Stimulated activated CD4-positive, alpha-beta T cell treated with anti-CD3 and anti-CD28 coated beads, Interleukin-1b, Interleukin-23, amount 100 ng/mL, for 24 hours (primary cell): ENCODE measurements at regions not wholly inside any gene's neighbourhood (a gene's known extent, or its start where the extent isn't known, plus 50 kb on each side); places are given as distances from the start of the nearest gene placed in this dataset.

Source experiments
- DNase-seq, 4 experiments: peaks; one replicate each; pipeline ENCODE4 v3.0.0-alpha.2; 2020; ENCODE audit warnings: low read depth in 4 of 4, low spot score in 1 of 4

GRCh38 chr12:97921979-97922722 lies 459.5 kb downstream of the RMST start:
- DNase-seq, result no peak

- no peak for DNase-seq
These were observed 460.9 kb downstream of the RMST start for GRCh38 chr12:97923546-97923945.

DNA sequence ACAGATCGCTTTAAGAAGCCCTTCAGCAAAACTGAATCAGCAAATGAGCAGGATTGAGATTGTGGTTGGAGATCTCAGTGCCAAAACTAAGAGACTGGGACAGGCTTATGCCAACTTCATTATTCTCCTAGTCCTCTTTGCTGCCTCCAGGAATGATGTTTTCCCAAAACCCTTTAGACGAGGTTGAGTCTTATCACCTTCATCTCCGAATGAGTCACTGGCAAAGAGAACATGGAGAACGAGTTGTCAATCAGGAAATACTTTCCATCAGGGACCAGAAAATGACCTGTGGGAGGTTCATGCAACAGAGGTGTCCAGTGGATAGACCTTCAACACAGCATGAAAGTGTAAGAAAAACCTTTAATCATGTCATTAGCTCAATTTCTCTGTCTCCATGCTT lies 461.5 kb downstream of the RMST start:
- DNase-seq, result no peak

DNA sequence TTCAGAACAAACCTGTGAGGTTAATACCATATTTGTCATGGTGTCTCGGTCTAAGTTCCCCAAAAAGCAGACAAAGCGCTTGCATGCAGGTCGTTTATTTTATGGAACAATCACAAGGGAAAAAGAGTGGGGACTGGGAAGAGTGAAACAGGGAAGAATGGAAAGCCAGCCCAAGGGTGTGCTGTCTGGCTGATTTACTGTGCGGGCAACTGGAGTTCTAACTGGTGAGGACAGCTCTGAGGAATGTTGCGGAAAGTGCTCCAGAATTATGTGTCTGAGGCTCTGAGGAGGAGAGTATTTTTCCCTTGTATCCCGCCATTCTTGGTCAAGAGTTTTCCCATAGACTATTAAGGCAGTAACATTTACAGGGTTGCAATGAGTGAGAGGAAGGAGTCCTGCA lies 465.4 kb downstream of the RMST start:
- no peak for DNase-seq

DNA sequence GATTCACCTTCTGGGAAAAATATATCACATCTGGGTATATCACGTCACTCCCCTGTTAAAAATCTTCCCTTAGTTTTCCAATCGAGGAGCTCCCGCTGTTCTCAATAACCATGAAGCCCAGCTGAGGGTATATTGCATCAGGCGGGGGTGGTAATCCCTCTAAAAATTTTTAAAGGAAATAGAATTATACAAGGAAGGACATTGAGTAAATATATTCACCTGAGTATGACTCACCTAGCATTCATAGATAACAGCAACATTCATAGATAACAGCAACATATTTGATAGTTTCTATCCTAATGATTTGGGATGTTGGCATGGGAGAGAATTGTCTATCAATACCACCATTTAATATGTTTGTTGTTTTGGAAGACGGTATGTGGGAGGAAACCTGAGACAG lies 473.6 kb downstream of the RMST start:
- no peak for DNase-seq

DNA sequence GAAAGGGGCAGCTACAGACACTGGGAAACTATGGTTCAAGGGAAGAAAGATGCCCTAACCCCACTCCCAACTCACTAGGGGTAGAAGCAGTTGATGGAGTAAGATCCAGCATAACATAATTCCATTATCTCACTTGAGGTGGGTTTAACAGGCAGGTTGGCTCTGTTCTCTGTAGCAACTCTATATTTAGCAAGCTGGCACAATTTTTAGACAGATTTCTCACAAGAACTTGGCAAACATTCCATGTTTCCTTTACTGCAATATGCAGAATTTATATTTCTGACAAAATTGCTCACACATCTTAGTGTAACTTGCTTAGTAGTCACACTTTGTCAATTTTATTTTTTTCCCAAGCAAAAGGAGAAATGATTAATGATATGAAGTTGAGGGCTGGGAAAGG lies 475.4 kb downstream of the RMST start:
- no peak for DNase-seq

- no peak for DNase-seq
These were observed 476.6 kb downstream of the RMST start for GRCh38 chr12:97939156-97939555.

- no peak for DNase-seq
These were observed 477.5 kb downstream of the RMST start for GRCh38 chr12:97940105-97940504.

DNA sequence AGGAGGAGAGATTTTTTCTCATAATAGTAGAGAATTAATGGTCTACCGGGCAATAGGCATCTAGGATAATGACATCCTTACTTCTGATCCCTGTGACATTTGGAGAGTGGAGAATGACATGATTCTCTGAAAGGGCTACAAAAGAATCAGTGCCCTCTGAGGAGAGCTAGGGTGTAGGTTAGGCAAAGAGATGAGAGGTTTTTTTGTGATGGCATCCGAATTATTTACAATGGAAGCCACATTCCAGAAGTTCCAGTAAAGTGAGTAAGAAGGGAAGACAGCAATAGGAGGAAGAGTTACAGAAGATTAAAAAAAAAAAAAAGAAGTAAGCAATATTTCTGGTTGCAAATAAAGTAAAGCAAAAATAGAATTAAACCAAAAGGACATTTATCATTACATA lies 478.0 kb downstream of the RMST start:
- DNase-seq, result no peak

GRCh38 chr12:97941686-97942354 lies 479.2 kb downstream of the RMST start:
- no peak for DNase-seq

DNA sequence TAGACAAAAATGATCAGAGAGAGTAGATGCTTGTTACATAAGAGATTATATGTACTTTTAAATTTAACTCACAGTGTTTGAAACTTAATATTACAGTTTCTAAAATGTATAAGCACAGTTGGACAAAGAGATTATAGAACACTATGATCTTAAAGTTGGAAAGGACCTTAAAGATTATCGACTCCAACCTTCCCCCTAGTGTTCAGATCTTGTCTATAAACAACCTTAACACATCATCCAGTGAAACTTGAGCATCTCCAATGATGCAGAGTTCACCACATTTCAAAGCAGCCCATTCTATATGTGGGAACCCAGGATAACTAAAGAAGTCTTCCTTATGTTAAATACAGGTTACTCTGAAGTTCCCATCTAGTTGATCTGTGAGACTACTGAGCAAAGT lies 480.8 kb downstream of the RMST start:
- DNase-seq, result no peak

- no peak for DNase-seq
These were observed 482.0 kb downstream of the RMST start for GRCh38 chr12:97944576-97944975.

DNA sequence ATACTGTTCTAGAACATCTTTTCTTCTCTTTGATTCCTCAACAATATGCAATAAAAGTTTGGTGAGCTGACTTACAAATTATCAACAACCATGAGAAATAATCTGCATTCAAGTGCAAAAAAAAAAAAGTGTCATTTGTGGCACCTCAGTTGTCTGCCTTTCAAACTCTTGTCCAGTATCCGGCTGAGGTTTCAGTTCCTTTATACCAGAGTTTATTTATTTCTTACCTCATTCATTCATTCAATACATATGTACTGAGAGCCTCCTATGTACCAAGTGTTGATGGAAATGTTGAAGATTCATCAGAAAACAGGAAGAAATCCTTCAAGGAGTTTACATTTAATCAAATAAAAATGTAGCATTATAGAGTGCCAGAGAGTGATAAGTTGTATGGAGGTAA lies 484.1 kb downstream of the RMST start:
- no peak for DNase-seq

- DNase-seq, result no peak
These were observed 486.0 kb downstream of the RMST start for GRCh38 chr12:97948591-97948990.

GRCh38 chr12:97951239-97951638 lies 488.6 kb downstream of the RMST start:
- DNase-seq, result no peak

DNA sequence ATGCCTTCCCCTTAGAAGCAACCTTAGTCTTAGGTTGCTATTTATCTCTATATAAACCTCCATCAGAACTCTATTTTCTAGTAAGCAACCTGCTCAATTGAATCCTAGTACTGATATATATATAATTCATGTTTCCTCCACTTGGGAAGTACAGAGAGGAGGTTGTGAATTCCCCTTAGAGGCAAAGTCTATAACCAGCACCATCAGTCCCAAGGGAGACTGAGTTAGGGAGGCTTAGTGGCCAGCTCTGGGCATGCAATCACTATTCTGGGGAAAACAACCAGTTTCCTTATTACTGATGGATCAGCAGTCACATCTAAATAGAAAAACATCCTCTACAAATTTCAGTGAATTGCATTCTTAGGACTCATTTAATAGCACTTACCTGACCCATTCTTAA lies 489.1 kb downstream of the RMST start:
- DNase-seq, result no peak

- DNase-seq, result no peak
These were observed 494.5 kb downstream of the RMST start for GRCh38 chr12:97957109-97957508.

- DNase-seq, result no peak
These were observed 497.6 kb downstream of the RMST start for GRCh38 chr12:97960225-97960624.

DNA sequence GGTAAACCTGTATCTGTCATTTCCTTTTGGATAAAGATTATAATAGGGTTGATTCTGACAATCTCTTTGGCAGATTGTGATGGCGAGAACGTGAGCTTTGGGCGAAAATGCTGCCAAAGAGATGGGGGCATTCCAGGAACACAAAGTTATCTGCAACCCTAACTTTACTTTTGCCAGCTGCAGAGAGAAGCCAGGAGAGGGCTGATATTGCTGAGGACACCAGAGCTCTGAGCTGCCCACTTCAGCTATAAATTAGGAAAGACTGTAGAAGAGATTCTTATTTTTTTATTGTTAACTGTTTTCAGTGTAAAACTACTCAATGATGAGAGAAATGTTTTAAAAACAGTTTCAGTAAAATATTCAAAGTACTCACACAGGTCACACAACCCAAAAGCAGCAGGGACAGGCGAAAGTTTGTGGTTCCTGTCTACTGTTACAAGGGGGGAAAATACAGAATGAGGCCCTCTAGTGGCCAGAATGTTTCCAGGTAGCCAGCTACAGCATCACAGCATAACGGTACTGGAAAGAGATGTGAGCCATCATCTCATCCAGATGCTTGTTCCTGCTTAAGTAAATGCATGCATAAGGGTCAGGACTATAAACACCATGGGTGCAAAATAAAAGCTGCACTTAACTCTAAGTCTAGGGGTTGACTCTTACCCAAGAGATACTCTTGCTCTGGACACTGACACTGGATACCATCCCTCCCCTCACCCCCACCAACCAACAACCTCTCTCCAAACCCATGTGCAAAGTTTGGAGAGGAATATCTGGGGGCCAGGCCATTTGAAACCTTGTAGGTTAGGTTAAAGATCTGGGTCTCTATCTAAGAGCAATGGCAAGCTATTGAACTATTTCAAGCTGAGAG lies 498.4 kb downstream of the RMST start:
- DNase-seq, result no peak

DNA sequence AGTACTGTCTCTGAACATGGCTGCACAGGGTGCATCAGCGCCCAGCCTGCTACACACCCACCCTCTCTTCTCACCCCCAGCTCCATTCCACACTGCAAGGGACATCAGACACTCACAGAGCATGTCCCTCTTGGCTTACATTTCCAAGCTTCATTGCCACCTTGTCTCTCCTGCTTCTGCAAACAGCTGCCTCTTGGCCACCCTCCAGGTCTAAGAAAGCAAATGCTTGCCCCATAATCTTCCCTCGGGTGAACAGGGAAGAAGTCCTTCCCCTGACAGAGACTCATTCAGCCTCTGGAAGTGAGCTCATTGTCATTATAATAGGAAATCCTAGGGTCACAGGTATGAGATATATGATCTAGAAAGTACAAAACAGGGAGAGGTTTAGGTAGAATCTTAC lies 505.2 kb downstream of the RMST start:
- no peak for DNase-seq

GRCh38 chr12:97968641-97969197 lies 506.1 kb downstream of the RMST start:
- no peak for DNase-seq
